ENCODE measurements at regions not wholly inside any gene's neighbourhood (a gene's known extent, or its start where the extent isn't known, plus 50 kb on each side); places are given as distances from the start of the nearest gene placed in this dataset.
"Not testable (repeated sequence)": the region's sequence is repeated elsewhere in the genome, so short reads cannot be mapped to it uniquely, and the experiment has no call there.

- DNase-seq (ENCODE audit: low read depth in 2 of 2), result no peak
These were observed 191.7 kb downstream of the NDUFA10 start for GRCh38 chr2:239833269-239834109.

GRCh38 chr2:239832490-239833268, 192.5 kb downstream of the NDUFA10 start:
- no peak for DNase-seq (ENCODE audit: low read depth in 2 of 2)

GRCh38 chr2:239831861-239832489, 193.2 kb downstream of the NDUFA10 start:
- no peak for DNase-seq (ENCODE audit: low read depth in 2 of 2)

- DNase-seq (ENCODE audit: low read depth in 2 of 2), result no peak
These were observed 194.0 kb downstream of the NDUFA10 start for GRCh38 chr2:239831001-239831731.

GRCh38 chr2:239830121-239831000, 194.8 kb downstream of the NDUFA10 start:
- DNase-seq (ENCODE audit: low read depth in 2 of 2), result no peak

- no peak for DNase-seq (ENCODE audit: low read depth in 2 of 2)
These were observed 195.8 kb downstream of the NDUFA10 start for GRCh38 chr2:239829326-239829725.

GRCh38 chr2:239828973-239829275, 196.2 kb downstream of the NDUFA10 start:
- DNase-seq (ENCODE audit: low read depth in 2 of 2), result not testable (repeated sequence)

GRCh38 chr2:239828192-239828972, 196.8 kb downstream of the NDUFA10 start:
- no peak for DNase-seq (ENCODE audit: low read depth in 2 of 2)

GRCh38 chr2:239827523-239827890, 197.6 kb downstream of the NDUFA10 start:
- DNase-seq (ENCODE audit: low read depth in 2 of 2), result no peak

GRCh38 chr2:239826786-239827522, 198.2 kb downstream of the NDUFA10 start:
- DNase-seq (ENCODE audit: low read depth in 2 of 2), result no peak

GRCh38 chr2:239826376-239826775, 198.8 kb downstream of the NDUFA10 start:
- no peak for DNase-seq (ENCODE audit: low read depth in 2 of 2)

GRCh38 chr2:239825705-239825979, 199.5 kb downstream of the NDUFA10 start:
- DNase-seq (ENCODE audit: low read depth in 2 of 2), result no peak

- DNase-seq (ENCODE audit: low read depth in 2 of 2), result no peak
These were observed 200.1 kb downstream of the NDUFA10 start for GRCh38 chr2:239824866-239825704.

GRCh38 chr2:239824046-239824694, 201.0 kb downstream of the NDUFA10 start:
- DNase-seq (ENCODE audit: low read depth in 2 of 2), result no peak

GRCh38 chr2:239822146-239822831, 202.9 kb downstream of the NDUFA10 start:
- DNase-seq (ENCODE audit: low read depth in 2 of 2), result no peak

GRCh38 chr2:239821694-239822075, 203.5 kb downstream of the NDUFA10 start:
- DNase-seq (ENCODE audit: low read depth in 2 of 2), result no peak

- DNase-seq (ENCODE audit: low read depth in 2 of 2), result no peak
These were observed 204.1 kb downstream of the NDUFA10 start for GRCh38 chr2:239820836-239821693.

All from fibroblast of skin of left biceps (primary cell).